DOHH2 (cell line): ENCODE measurements at regions not wholly inside any gene's neighbourhood (a gene's known extent, or its start where the extent isn't known, plus 50 kb on each side); places are given as distances from the start of the nearest gene placed in this dataset.

Experiments
- H3F3A ChIP-seq: fragments of 200-600 bp; sonication (generic), shearing (Covaris generic); 2 replicates; pipeline ENCODE4 v1.6.0; 2016; ENCODE audit warnings: antibody characterized with exemption, mild to moderate bottlenecking; ENCODE audit not compliant: control insufficient read depth, insufficient read depth
- H3K27ac ChIP-seq: fragments of 200-600 bp; sonication (generic); 2 replicates; pipeline ENCODE4 v1.5.1; 2014; ENCODE audit warnings: low read depth, mild to moderate bottlenecking, low read length, moderate library complexity
- H3K27me3 ChIP-seq: fragments of 200-600 bp; sonication (generic); 2 replicates; pipeline ENCODE4 v1.6.1; 2014; ENCODE audit warnings: mild to moderate bottlenecking, low read length, mixed read lengths; ENCODE audit not compliant: control insufficient read depth
- H3K36me3 ChIP-seq: fragments of 200-600 bp; sonication (generic); 2 replicates; pipeline ENCODE4 v1.6.1; 2014; ENCODE audit warnings: mild to moderate bottlenecking, low read length, moderate library complexity, mixed read lengths; ENCODE audit not compliant: control insufficient read depth
- H3K4me1 ChIP-seq: fragments of 200-600 bp; sonication (generic); 2 replicates; pipeline ENCODE4 v1.6.1; 2014; ENCODE audit warnings: mild to moderate bottlenecking, low read length, mixed read lengths; ENCODE audit not compliant: control insufficient read depth
- H3K4me2 ChIP-seq: fragments of 200-600 bp; sonication (generic); 2 replicates; pipeline ENCODE4 v1.6.0; 2014; ENCODE audit warnings: mild to moderate bottlenecking, low read length, moderate library complexity
- H3K4me3 ChIP-seq: fragments of 200-600 bp; sonication (generic); 2 replicates; pipeline ENCODE4 v1.5.1; 2014; ENCODE audit warnings: mild to moderate bottlenecking, low read length, mixed read lengths
- H3K79me2 ChIP-seq: fragments of 200-600 bp; sonication (generic); 2 replicates; pipeline ENCODE4 v1.6.1; 2014; ENCODE audit warnings: mild to moderate bottlenecking, low read length, mixed read lengths; ENCODE audit not compliant: control insufficient read depth
- H3K9me2 ChIP-seq: fragments of 200-600 bp; sonication (generic); replicated peaks from 2 replicates; pipeline ENCODE4 v1.6.1; 2014; ENCODE audit warnings: mild to moderate bottlenecking, low read length, mixed read lengths; ENCODE audit not compliant: control insufficient read depth
- H3K9me3 ChIP-seq: fragments of 200-600 bp; sonication (generic); 2 replicates; pipeline ENCODE4 v1.6.1; 2014; ENCODE audit warnings: antibody characterized with exemption, low read length, mixed read lengths; ENCODE audit not compliant: control insufficient read depth, insufficient read depth
- H4K20me1 ChIP-seq: fragments of 200-600 bp; sonication (generic); 2 replicates; pipeline ENCODE4 v1.6.0; 2014; ENCODE audit warnings: low read depth, mild to moderate bottlenecking, antibody characterized with exemption, low read length, moderate library complexity; ENCODE audit not compliant: control insufficient read depth, insufficient read depth
- EZH2phosphoT487 ChIP-seq: fragments of 200-600 bp; sonication (generic); IDR thresholded peaks from 2 replicates; pipeline ENCODE4 v1.6.1; 2017; ENCODE audit warnings: borderline replicate concordance, mild to moderate bottlenecking, antibody characterized with exemption, low read length, moderate library complexity, mixed read lengths
- TF ChIP-seq, protein P1 (sequence below): fragments of 200-600 bp; sonication (generic); IDR thresholded peaks from one replicate; pipeline ENCODE4 v1.5.1; 2014; ENCODE audit warnings: antibody characterized with exemption, mild to moderate bottlenecking, low read depth, low read length; ENCODE audit not compliant: poor library complexity, severe bottlenecking

DNA sequence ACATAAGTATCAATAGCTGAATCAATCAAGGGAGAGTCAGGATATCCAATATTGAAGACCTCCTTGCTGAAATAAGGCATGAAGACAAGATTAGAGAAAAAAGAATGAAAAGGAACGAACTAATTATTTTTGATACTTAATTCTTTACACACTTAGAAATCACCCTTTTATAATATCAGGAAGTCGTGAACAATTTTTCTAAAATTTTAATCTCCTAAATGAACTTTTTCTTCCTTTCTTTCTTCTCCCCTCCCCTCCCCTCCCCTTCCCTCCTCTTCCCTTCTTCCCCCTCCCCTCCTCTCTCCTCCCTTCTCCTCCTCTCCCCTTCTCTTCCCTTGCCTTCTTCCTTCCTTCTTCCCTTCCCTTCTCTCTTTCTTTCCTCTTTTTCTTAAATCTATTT is 872.1 kb upstream of the PCDH10 start:
- no peaks in the 10 kb centered on the region for H4K20me1 ChIP-seq
- TF ChIP-seq, protein P1, sequence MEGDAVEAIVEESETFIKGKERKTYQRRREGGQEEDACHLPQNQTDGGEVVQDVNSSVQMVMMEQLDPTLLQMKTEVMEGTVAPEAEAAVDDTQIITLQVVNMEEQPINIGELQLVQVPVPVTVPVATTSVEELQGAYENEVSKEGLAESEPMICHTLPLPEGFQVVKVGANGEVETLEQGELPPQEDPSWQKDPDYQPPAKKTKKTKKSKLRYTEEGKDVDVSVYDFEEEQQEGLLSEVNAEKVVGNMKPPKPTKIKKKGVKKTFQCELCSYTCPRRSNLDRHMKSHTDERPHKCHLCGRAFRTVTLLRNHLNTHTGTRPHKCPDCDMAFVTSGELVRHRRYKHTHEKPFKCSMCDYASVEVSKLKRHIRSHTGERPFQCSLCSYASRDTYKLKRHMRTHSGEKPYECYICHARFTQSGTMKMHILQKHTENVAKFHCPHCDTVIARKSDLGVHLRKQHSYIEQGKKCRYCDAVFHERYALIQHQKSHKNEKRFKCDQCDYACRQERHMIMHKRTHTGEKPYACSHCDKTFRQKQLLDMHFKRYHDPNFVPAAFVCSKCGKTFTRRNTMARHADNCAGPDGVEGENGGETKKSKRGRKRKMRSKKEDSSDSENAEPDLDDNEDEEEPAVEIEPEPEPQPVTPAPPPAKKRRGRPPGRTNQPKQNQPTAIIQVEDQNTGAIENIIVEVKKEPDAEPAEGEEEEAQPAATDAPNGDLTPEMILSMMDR, result no peak
- no peak for TF ChIP-seq EZH2phosphoT487
- no peaks in the 10 kb centered on the region for H3K9me3 ChIP-seq
- no peaks in the 10 kb centered on the region for H3K9me2 ChIP-seq
- H3K27me3 ChIP-seq, result no peaks in the 10 kb centered on the region
- no peaks in the 10 kb centered on the region for H3K36me3 ChIP-seq
- no peaks in the 10 kb centered on the region for H3F3A ChIP-seq
- H3K4me3 ChIP-seq, result no peak overlapping the region
- no peaks in the 10 kb centered on the region for H3K4me1 ChIP-seq
- no peak overlapping the region for H3K27ac ChIP-seq
- no peaks in the 10 kb centered on the region for H3K79me2 ChIP-seq
- no peak overlapping the region for H3K4me2 ChIP-seq

DNA sequence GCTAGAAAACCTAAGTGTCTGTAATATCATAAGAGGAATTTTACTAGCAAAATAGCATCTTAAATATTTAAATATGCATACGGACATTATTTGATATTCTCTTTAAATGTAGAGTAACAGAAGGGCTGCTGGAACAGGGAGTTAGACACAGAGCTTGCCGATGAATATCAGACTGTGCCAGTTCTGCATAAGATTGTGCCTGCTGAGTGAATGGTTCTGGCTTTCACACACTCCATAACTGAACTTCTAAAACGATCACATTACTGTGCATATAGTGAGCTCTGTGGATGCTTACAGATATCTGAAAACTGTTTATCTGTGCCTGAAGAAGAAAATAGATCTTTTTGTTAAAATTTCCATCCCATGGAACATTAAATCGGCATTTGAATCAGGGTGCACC is 867.4 kb upstream of the PCDH10 start:
- Histone ChIP-seq H3K4me1 (no peaks in the 10 kb centered on the region), H3K27me3 (no peaks in the 10 kb centered on the region), H3K4me3 (no peak overlapping the region), H3K79me2 (no peaks in the 10 kb centered on the region), H3F3A (no peaks in the 10 kb centered on the region), H3K9me3 (no peaks in the 10 kb centered on the region), H3K9me2 (no peaks in the 10 kb centered on the region), H3K27ac (no peak overlapping the region), H3K36me3 (no peaks in the 10 kb centered on the region), H3K4me2 (no peak overlapping the region), H4K20me1 (no peaks in the 10 kb centered on the region)
- no peak for TF ChIP-seq EZH2phosphoT487
- TF ChIP-seq, protein P1, result no peak

DNA sequence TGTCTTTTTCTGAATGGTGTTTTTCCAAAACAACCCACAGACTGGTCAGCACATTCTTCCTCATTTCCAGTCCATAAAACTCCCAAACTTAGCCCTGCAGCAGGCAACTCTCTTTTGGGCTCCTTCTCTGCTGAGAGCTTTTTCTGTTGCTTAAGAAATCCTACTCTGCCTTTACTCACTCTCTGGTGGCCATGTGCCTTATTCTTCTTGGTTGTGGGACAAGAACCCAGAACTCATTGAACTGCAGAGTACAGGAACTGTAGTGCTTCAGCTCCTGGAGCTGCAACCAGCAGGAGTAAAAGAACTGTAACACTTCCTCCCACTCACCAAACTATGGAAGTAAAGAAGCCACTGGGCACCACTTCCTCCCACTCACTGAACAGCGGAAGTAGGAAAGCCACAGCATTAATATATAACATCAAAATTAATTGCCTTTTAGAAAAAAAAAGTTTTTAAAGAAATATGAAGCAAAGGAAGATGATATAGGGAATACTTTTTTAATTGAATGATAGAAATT is 864.1 kb upstream of the PCDH10 start:
- Histone ChIP-seq H3K27me3 (no peaks in the 10 kb centered on the region), H3K36me3 (no peaks in the 10 kb centered on the region), H3K9me2 (no peaks in the 10 kb centered on the region), H3K9me3 (no peaks in the 10 kb centered on the region), H3K79me2 (no peaks in the 10 kb centered on the region), H3K4me3 (no peak overlapping the region), H3K4me1 (no peaks in the 10 kb centered on the region), H3K27ac (no peak overlapping the region), H4K20me1 (no peaks in the 10 kb centered on the region), H3F3A (no peaks in the 10 kb centered on the region), H3K4me2 (no peak overlapping the region)
- TF ChIP-seq, protein P1, result no peak
- no peak for TF ChIP-seq EZH2phosphoT487
